Fibroblast of villous mesenchyme (primary cell): ENCODE measurements at regions not wholly inside any gene's neighbourhood (a gene's known extent, or its start where the extent isn't known, plus 50 kb on each side); places are given as distances from the start of the nearest gene placed in this dataset.

Experiments
- DNase-seq: peaks from one replicate; pipeline ENCODE4 v3.0.0-alpha.2; 2010; ENCODE audit warnings: low read depth
- H3K4me3 ChIP-seq: 2 replicates; pipeline ENCODE4 v1.5.1; 2011; ENCODE audit warnings: low read depth, mild to moderate bottlenecking, low read length
- CTCF ChIP-seq: IDR thresholded peaks from 2 replicates; pipeline ENCODE4 v1.5.1; 2012; ENCODE audit warnings: low read depth, mild to moderate bottlenecking, low read length; ENCODE audit not compliant: insufficient read depth

- no peak for TF ChIP-seq CTCF
- DNase-seq: no peak
- no peak overlapping the region for H3K4me3 ChIP-seq
These were observed 61.0 kb downstream of the MRGPRX1 start for GRCh38 chr11:18878211-18878610.

GRCh38 chr11:18865951-18866350 is 73.3 kb downstream of the MRGPRX1 start:
- no peak overlapping the region for H3K4me3 ChIP-seq
- TF ChIP-seq CTCF: no peak
- DNase-seq: no peak

- no peak overlapping the region for H3K4me3 ChIP-seq
- TF ChIP-seq CTCF: no peak
- no peak for DNase-seq
These were observed 73.7 kb upstream of the PTPN5 start for GRCh38 chr11:18865261-18865660.

- peak; percentile 7 for DNase-seq
These were observed 61.6 kb upstream of the PTPN5 start for GRCh38 chr11:18853086-18853720.

GRCh38 chr11:18849406-18849805 is 57.8 kb upstream of the PTPN5 start:
- no peak overlapping the region for H3K4me3 ChIP-seq
- no peak for TF ChIP-seq CTCF
- no peak for DNase-seq

More at GRCh38 chr11:18853086-18853720, 61.6 kb upstream of the PTPN5 start:
- H3K4me3 ChIP-seq: no peak overlapping the region
- TF ChIP-seq CTCF: peak; percentile 46

- DNase-seq: peak; percentile 23
- peak; percentile 68 for TF ChIP-seq CTCF
- H3K4me3 ChIP-seq: no peak overlapping the region
These were observed 53.3 kb upstream of the PTPN5 start for GRCh38 chr11:18844753-18845367.
